Coronary artery (tissue), 2 donors: ENCODE measurements at regions not wholly inside any gene's neighbourhood (a gene's known extent, or its start where the extent isn't known, plus 50 kb on each side); places are given as distances from the start of the nearest gene placed in this dataset.
"Not testable (repeated sequence)": the region's sequence is repeated elsewhere in the genome, so short reads cannot be mapped to it uniquely, and the experiment has no call there.

Source experiments
- DNase-seq: peaks from one replicate; pipeline ENCODE4 v3.0.0-alpha.2; 2017; ENCODE audit warnings: low spot score
- H3K27ac ChIP-seq, 2 donors: fragments of 200-600 bp; sonication (generic); one replicate each; pipeline ENCODE4 v1.5.1; 2016 to 2019
- H3K4me3 ChIP-seq: fragments of 200-600 bp; sonication (generic); 2 replicates; pipeline ENCODE4 v1.5.1; 2016; ENCODE audit warnings: mild to moderate bottlenecking, moderate library complexity
- CTCF ChIP-seq: fragments of 200-600 bp; sonication (generic); IDR thresholded peaks from one replicate; pipeline ENCODE4 v1.5.1; 2019; ENCODE audit warnings: antibody characterized with exemption

DNA sequence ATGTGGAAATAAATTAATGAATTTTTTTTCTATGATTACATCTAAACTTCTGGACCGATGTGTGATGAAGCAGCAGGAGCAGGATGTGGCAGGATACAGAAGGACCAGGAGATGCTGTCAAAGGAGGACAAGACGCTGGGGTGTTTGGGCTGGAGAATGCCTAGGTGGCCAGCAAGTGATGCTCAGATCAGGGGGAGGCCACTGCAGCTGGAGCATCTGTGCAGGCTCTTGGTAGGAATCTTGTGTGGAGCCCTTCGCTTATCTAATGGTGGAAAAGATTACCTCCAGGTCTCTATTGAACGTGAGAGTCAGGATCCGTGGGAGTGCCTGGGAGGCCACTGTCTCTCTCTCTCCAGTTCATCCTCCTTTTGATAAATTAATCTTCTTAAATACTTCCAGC is 79.8 kb downstream of the MRPL36 start:
- DNase-seq: no peak
- no peak for TF ChIP-seq CTCF
- no peak overlapping the region for H3K27ac ChIP-seq
- H3K4me3 ChIP-seq: no peak overlapping the region

- no peak for DNase-seq
- TF ChIP-seq CTCF: no peak
- Histone ChIP-seq H3K27ac (no peak overlapping the region), H3K4me3 (no peak overlapping the region)
Measured at GRCh38 chr5:1718669-1719068, 81.0 kb downstream of the MRPL36 start.

DNA sequence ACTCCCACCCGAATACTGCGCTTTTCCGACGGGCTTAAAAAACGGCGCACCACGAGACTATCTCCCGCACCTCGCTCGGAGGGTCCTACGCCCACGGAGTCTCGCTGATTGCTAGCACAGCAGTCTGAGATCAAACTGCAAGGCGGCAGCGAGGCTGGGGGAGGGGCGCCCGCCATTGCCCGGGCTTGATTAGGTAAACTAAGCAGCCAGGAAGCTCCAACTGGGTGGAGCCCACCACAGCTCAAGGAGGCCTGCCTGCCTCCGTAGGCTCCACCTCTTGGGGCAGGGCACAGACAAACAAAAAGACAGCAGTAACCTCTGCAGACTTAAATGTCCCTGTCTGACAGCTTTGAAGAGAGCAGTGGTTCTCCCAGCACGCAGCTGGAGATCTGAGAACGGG is 89.5 kb downstream of the MRPL36 start:
- not testable (repeated sequence) for H3K27ac ChIP-seq, DNase-seq, H3K4me3 ChIP-seq

- DNase-seq: peak; percentile 68
- H3K27ac ChIP-seq: no peak overlapping the region
- no peak for TF ChIP-seq CTCF
- no peak overlapping the region for H3K4me3 ChIP-seq
Measured at GRCh38 chr5:1709171-1709803, 90.3 kb downstream of the MRPL36 start.

DNA sequence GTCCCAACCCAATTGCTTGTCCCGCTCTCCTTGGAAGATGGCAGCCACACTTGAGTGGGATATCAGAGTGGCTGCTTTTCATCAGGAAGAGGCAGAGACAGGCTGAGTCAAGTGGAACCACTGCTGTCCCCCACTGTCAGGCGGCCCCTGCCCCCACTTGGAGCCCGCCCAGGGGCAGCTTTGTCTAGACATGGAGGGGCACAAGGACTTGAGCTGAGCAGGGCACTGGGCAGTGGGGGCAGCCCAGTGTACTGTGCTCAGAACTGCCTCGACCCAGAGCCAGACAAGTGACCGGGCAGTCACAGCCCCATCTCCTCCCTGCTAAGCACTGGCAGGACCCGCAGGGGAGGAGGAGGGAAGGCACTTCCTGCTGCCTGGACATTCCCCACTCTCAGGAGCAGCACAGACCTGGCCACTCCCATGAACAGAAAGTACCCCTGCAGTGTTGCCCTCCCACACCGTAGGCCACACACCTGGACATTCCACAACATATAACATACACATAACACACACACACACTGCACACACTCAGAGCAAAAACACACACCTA is 91.0 kb downstream of the MRPL36 start:
- H3K27ac ChIP-seq: no peak overlapping the region
- H3K4me3 ChIP-seq: no peak overlapping the region
- no peak for TF ChIP-seq CTCF
- DNase-seq: peak; percentile 54

DNA sequence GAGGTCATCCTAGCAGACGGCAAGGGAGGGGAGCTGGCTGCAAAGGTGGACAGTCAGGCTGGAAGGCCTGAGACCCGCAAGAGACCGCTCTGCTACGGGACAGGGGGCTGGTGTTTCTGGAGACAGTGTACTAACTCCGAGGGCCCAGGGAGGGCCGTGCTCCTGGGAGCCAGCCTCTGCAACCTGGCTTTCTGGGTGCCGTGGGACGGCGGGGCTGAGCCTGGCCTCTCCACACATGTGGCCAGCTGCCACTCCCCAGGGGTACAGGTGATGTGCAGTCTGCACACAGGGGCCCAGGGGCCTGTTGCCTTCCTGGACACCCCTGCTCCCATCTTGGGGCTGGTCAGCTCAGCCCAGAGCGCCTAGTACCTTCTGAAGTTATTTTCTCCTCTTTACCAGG is 92.2 kb downstream of the MRPL36 start:
- TF ChIP-seq CTCF: no peak
- no peak overlapping the region for H3K27ac ChIP-seq
- peak; percentile 54 for DNase-seq
- no peak overlapping the region for H3K4me3 ChIP-seq

GRCh38 chr5:1706428-1706827 is 93.2 kb downstream of the MRPL36 start:
- H3K4me3 ChIP-seq: no peak overlapping the region
- no peak for TF ChIP-seq CTCF

More at GRCh38 chr5:1706428-1706827, 93.2 kb downstream of the MRPL36 start:
- DNase-seq: no peak
- no peak overlapping the region for H3K27ac ChIP-seq
